ENCODE measurements at regions not wholly inside any gene's neighbourhood (a gene's known extent, or its start where the extent isn't known, plus 50 kb on each side); places are given as distances from the start of the nearest gene placed in this dataset.

- Histone ChIP-seq H3K36me3 (ENCODE audit: control insufficient read depth, insufficient read depth, low read length) (no peaks in the 10 kb centered on the region), H3K4me1 (ENCODE audit: control insufficient read depth, insufficient read depth, low read length) (no peaks in the 10 kb centered on the region), H3K27ac (ENCODE audit: low read length) (no peak overlapping the region), H3K9me3 (ENCODE audit: control insufficient read depth, low read depth, low read length) (no peaks in the 10 kb centered on the region), H3K4me3 (ENCODE audit: low read length) (no peak overlapping the region), H3K27me3 (ENCODE audit: control insufficient read depth, insufficient read depth, low read length) (peaks cover 18% of the 10 kb centered on the region)
- WGBS (ENCODE audit: insufficient coverage, low lambda C conversion rate), result 17% methylated on average over 1 of the region's 4 CpGs
- DNase-seq, result no peak
Measured at GRCh38 chr18:47420130-47420529, 168.7 kb upstream of the SKOR2 start.

GRCh38 chr18:47418746-47419145 is 167.3 kb upstream of the SKOR2 start:
- H3K4me3 ChIP-seq (ENCODE audit: low read length), result no peak overlapping the region
- no peak for DNase-seq

GRCh38 chr18:47417807-47418206 is 166.3 kb upstream of the SKOR2 start:
- no peak overlapping the region for H3K4me3 ChIP-seq (ENCODE audit: low read length)
- H3K9me3 ChIP-seq (ENCODE audit: control insufficient read depth, low read depth, low read length), result no peaks in the 10 kb centered on the region
- peaks cover 18% of the 10 kb centered on the region for H3K27me3 ChIP-seq (ENCODE audit: control insufficient read depth, insufficient read depth, low read length)
- no peak overlapping the region for H3K27ac ChIP-seq (ENCODE audit: low read length)
- DNase-seq, result no peak
- no CpG with 5 or more reads among the region's 2 CpGs for WGBS (ENCODE audit: insufficient coverage, low lambda C conversion rate)
- no peaks in the 10 kb centered on the region for H3K4me1 ChIP-seq (ENCODE audit: control insufficient read depth, insufficient read depth, low read length)
- no peaks in the 10 kb centered on the region for H3K36me3 ChIP-seq (ENCODE audit: control insufficient read depth, insufficient read depth, low read length)

More at GRCh38 chr18:47418746-47419145, 167.3 kb upstream of the SKOR2 start:
- Histone ChIP-seq H3K27ac (ENCODE audit: low read length) (no peak overlapping the region), H3K27me3 (ENCODE audit: control insufficient read depth, insufficient read depth, low read length) (peaks cover 18% of the 10 kb centered on the region), H3K4me1 (ENCODE audit: control insufficient read depth, insufficient read depth, low read length) (no peaks in the 10 kb centered on the region), H3K36me3 (ENCODE audit: control insufficient read depth, insufficient read depth, low read length) (no peaks in the 10 kb centered on the region), H3K9me3 (ENCODE audit: control insufficient read depth, low read depth, low read length) (no peaks in the 10 kb centered on the region)
- no CpG with 5 or more reads among the region's 3 CpGs for WGBS (ENCODE audit: insufficient coverage, low lambda C conversion rate)

- H3K4me3 ChIP-seq (ENCODE audit: low read length), result no peak overlapping the region
- H3K36me3 ChIP-seq (ENCODE audit: control insufficient read depth, insufficient read depth, low read length), result no peaks in the 10 kb centered on the region
- no peaks in the 10 kb centered on the region for H3K9me3 ChIP-seq (ENCODE audit: control insufficient read depth, low read depth, low read length)
- no peak overlapping the region for H3K27ac ChIP-seq (ENCODE audit: low read length)
- H3K27me3 ChIP-seq (ENCODE audit: control insufficient read depth, insufficient read depth, low read length), result peaks cover 18% of the 10 kb centered on the region
- DNase-seq, result no peak
- H3K4me1 ChIP-seq (ENCODE audit: control insufficient read depth, insufficient read depth, low read length), result no peaks in the 10 kb centered on the region
- no CpG with 5 or more reads among the region's 4 CpGs for WGBS (ENCODE audit: insufficient coverage, low lambda C conversion rate)
Measured at GRCh38 chr18:47415881-47416280, 164.4 kb upstream of the SKOR2 start.

GRCh38 chr18:47413327-47413726 is 161.9 kb upstream of the SKOR2 start:
- Histone ChIP-seq H3K9me3 (ENCODE audit: control insufficient read depth, low read depth, low read length) (no peaks in the 10 kb centered on the region), H3K4me3 (ENCODE audit: low read length) (no peak overlapping the region), H3K36me3 (ENCODE audit: control insufficient read depth, insufficient read depth, low read length) (no peaks in the 10 kb centered on the region), H3K27ac (ENCODE audit: low read length) (no peak overlapping the region), H3K4me1 (ENCODE audit: control insufficient read depth, insufficient read depth, low read length) (no peaks in the 10 kb centered on the region), H3K27me3 (ENCODE audit: control insufficient read depth, insufficient read depth, low read length) (peaks cover 14% of the 10 kb centered on the region)
- no peak for DNase-seq
- 80% methylated on average over 1 of the region's 2 CpGs for WGBS (ENCODE audit: insufficient coverage, low lambda C conversion rate)

GRCh38 chr18:47412924-47413323 is 161.5 kb upstream of the SKOR2 start:
- no peaks in the 10 kb centered on the region for H3K4me1 ChIP-seq (ENCODE audit: control insufficient read depth, insufficient read depth, low read length)
- H3K27ac ChIP-seq (ENCODE audit: low read length), result no peak overlapping the region
- H3K9me3 ChIP-seq (ENCODE audit: control insufficient read depth, low read depth, low read length), result no peaks in the 10 kb centered on the region
- H3K4me3 ChIP-seq (ENCODE audit: low read length), result no peak overlapping the region
- peaks cover 12% of the 10 kb centered on the region for H3K27me3 ChIP-seq (ENCODE audit: control insufficient read depth, insufficient read depth, low read length)
- WGBS (ENCODE audit: insufficient coverage, low lambda C conversion rate), result no CpG with 5 or more reads among the region's 1 CpG
- no peaks in the 10 kb centered on the region for H3K36me3 ChIP-seq (ENCODE audit: control insufficient read depth, insufficient read depth, low read length)
- DNase-seq, result no peak

- H3K36me3 ChIP-seq (ENCODE audit: control insufficient read depth, insufficient read depth, low read length), result no peaks in the 10 kb centered on the region
- H3K27ac ChIP-seq (ENCODE audit: low read length), result no peak overlapping the region
- WGBS (ENCODE audit: insufficient coverage, low lambda C conversion rate), result no CpG with 5 or more reads among the region's 1 CpG
- no peak overlapping the region for H3K4me3 ChIP-seq (ENCODE audit: low read length)
- no peaks in the 10 kb centered on the region for H3K9me3 ChIP-seq (ENCODE audit: control insufficient read depth, low read depth, low read length)
- DNase-seq, result no peak
- H3K27me3 ChIP-seq (ENCODE audit: control insufficient read depth, insufficient read depth, low read length), result peaks cover 3% of the 10 kb centered on the region
- H3K4me1 ChIP-seq (ENCODE audit: control insufficient read depth, insufficient read depth, low read length), result no peaks in the 10 kb centered on the region
Measured at GRCh38 chr18:47411159-47411558, 159.7 kb upstream of the SKOR2 start.

- DNase-seq, result no peak
- Histone ChIP-seq H3K9me3 (ENCODE audit: control insufficient read depth, low read depth, low read length) (no peaks in the 10 kb centered on the region), H3K4me3 (ENCODE audit: low read length) (no peak overlapping the region), H3K27me3 (ENCODE audit: control insufficient read depth, insufficient read depth, low read length) (no peaks in the 10 kb centered on the region), H3K36me3 (ENCODE audit: control insufficient read depth, insufficient read depth, low read length) (no peaks in the 10 kb centered on the region), H3K27ac (ENCODE audit: low read length) (no peak overlapping the region), H3K4me1 (ENCODE audit: control insufficient read depth, insufficient read depth, low read length) (no peaks in the 10 kb centered on the region)
- no CpG with 5 or more reads among the region's 6 CpGs for WGBS (ENCODE audit: insufficient coverage, low lambda C conversion rate)
Measured at GRCh38 chr18:47410139-47410538, 158.7 kb upstream of the SKOR2 start.

GRCh38 chr18:47409519-47409918 is 158.1 kb upstream of the SKOR2 start:
- Histone ChIP-seq H3K36me3 (ENCODE audit: control insufficient read depth, insufficient read depth, low read length) (no peaks in the 10 kb centered on the region), H3K9me3 (ENCODE audit: control insufficient read depth, low read depth, low read length) (no peaks in the 10 kb centered on the region), H3K4me1 (ENCODE audit: control insufficient read depth, insufficient read depth, low read length) (no peaks in the 10 kb centered on the region), H3K27me3 (ENCODE audit: control insufficient read depth, insufficient read depth, low read length) (no peaks in the 10 kb centered on the region), H3K4me3 (ENCODE audit: low read length) (no peak overlapping the region), H3K27ac (ENCODE audit: low read length) (no peak overlapping the region)
- WGBS (ENCODE audit: insufficient coverage, low lambda C conversion rate), result no CpG with 5 or more reads among the region's 7 CpGs
- no peak for DNase-seq

GRCh38 chr18:47407736-47408135 is 156.3 kb upstream of the SKOR2 start:
- no peaks in the 10 kb centered on the region for H3K9me3 ChIP-seq (ENCODE audit: control insufficient read depth, low read depth, low read length)
- H3K4me3 ChIP-seq (ENCODE audit: low read length), result no peak overlapping the region
- no peaks in the 10 kb centered on the region for H3K36me3 ChIP-seq (ENCODE audit: control insufficient read depth, insufficient read depth, low read length)
- DNase-seq, result no peak
- no CpG with 5 or more reads among the region's 2 CpGs for WGBS (ENCODE audit: insufficient coverage, low lambda C conversion rate)
- no peak overlapping the region for H3K27ac ChIP-seq (ENCODE audit: low read length)
- no peaks in the 10 kb centered on the region for H3K4me1 ChIP-seq (ENCODE audit: control insufficient read depth, insufficient read depth, low read length)
- no peaks in the 10 kb centered on the region for H3K27me3 ChIP-seq (ENCODE audit: control insufficient read depth, insufficient read depth, low read length)

- Histone ChIP-seq H3K27ac (ENCODE audit: low read length) (no peak overlapping the region), H3K36me3 (ENCODE audit: control insufficient read depth, insufficient read depth, low read length) (no peaks in the 10 kb centered on the region), H3K9me3 (ENCODE audit: control insufficient read depth, low read depth, low read length) (no peaks in the 10 kb centered on the region), H3K4me1 (ENCODE audit: control insufficient read depth, insufficient read depth, low read length) (no peaks in the 10 kb centered on the region), H3K27me3 (ENCODE audit: control insufficient read depth, insufficient read depth, low read length) (no peaks in the 10 kb centered on the region), H3K4me3 (ENCODE audit: low read length) (no peak overlapping the region)
- no CpG with 5 or more reads among the region's 3 CpGs for WGBS (ENCODE audit: insufficient coverage, low lambda C conversion rate)
- DNase-seq, result no peak
Measured at GRCh38 chr18:47404845-47405244, 153.4 kb upstream of the SKOR2 start.

All from large intestine (tissue), 3 donors.